ENCODE measurements at regions not wholly inside any gene's neighbourhood (a gene's known extent, or its start where the extent isn't known, plus 50 kb on each side); places are given as distances from the start of the nearest gene placed in this dataset.

GRCh38 chr1:164180824-164181223 is 378.2 kb upstream of the PBX1 start:
- TF ChIP-seq GATA2 (IDR thresholded peaks at IDR 0.05; ENCODE audit: low read depth, low read length) (no peak), GATA3 (IDR thresholded peaks at IDR 0.05; ENCODE audit: low read depth, low read length) (no peak)

GRCh38 chr1:164183854-164184635 is 374.9 kb upstream of the PBX1 start:
- TF ChIP-seq GATA3 (IDR thresholded peaks at IDR 0.05; ENCODE audit: low read depth, low read length) (no peak), GATA2 (IDR thresholded peaks at IDR 0.05; ENCODE audit: low read depth, low read length) (no peak)

- TF ChIP-seq GATA3 (IDR thresholded peaks at IDR 0.05; ENCODE audit: low read depth, low read length) (no peak), GATA2 (IDR thresholded peaks at IDR 0.05; ENCODE audit: low read depth, low read length) (no peak)
These were observed 372.1 kb upstream of the PBX1 start for GRCh38 chr1:164186881-164187280.

- TF ChIP-seq GATA3 (IDR thresholded peaks at IDR 0.05; ENCODE audit: low read depth, low read length), result no peak
- no peak for TF ChIP-seq GATA2 (IDR thresholded peaks at IDR 0.05; ENCODE audit: low read depth, low read length)
These were observed 370.5 kb upstream of the PBX1 start for GRCh38 chr1:164188497-164188896.

GRCh38 chr1:164191191-164191590 is 367.8 kb upstream of the PBX1 start:
- TF ChIP-seq GATA2 (IDR thresholded peaks at IDR 0.05; ENCODE audit: low read depth, low read length), result no peak
- TF ChIP-seq GATA3 (IDR thresholded peaks at IDR 0.05; ENCODE audit: low read depth, low read length), result no peak

GRCh38 chr1:164210211-164210739 is 348.7 kb upstream of the PBX1 start:
- no peak for TF ChIP-seq GATA2 (IDR thresholded peaks at IDR 0.05; ENCODE audit: low read depth, low read length)
- no peak for TF ChIP-seq GATA3 (IDR thresholded peaks at IDR 0.05; ENCODE audit: low read depth, low read length)

- no peak for TF ChIP-seq GATA3 (IDR thresholded peaks at IDR 0.05; ENCODE audit: low read depth, low read length)
- no peak for TF ChIP-seq GATA2 (IDR thresholded peaks at IDR 0.05; ENCODE audit: low read depth, low read length)
These were observed 335.6 kb upstream of the PBX1 start for GRCh38 chr1:164223378-164223777.

GRCh38 chr1:164225011-164225410 is 334.0 kb upstream of the PBX1 start:
- no peak for TF ChIP-seq GATA3 (IDR thresholded peaks at IDR 0.05; ENCODE audit: low read depth, low read length)
- TF ChIP-seq GATA2 (IDR thresholded peaks at IDR 0.05; ENCODE audit: low read depth, low read length), result no peak

GRCh38 chr1:164226977-164227376 is 332.0 kb upstream of the PBX1 start:
- TF ChIP-seq GATA2 (IDR thresholded peaks at IDR 0.05; ENCODE audit: low read depth, low read length), result no peak
- TF ChIP-seq GATA3 (IDR thresholded peaks at IDR 0.05; ENCODE audit: low read depth, low read length), result no peak

GRCh38 chr1:164228928-164229327 is 330.1 kb upstream of the PBX1 start:
- TF ChIP-seq GATA2 (IDR thresholded peaks at IDR 0.05; ENCODE audit: low read depth, low read length) (no peak), GATA3 (IDR thresholded peaks at IDR 0.05; ENCODE audit: low read depth, low read length) (no peak)

GRCh38 chr1:164233149-164233548 is 325.8 kb upstream of the PBX1 start:
- TF ChIP-seq GATA2 (IDR thresholded peaks at IDR 0.05; ENCODE audit: low read depth, low read length) (no peak), GATA3 (IDR thresholded peaks at IDR 0.05; ENCODE audit: low read depth, low read length) (no peak)

GRCh38 chr1:164240081-164240480 is 318.9 kb upstream of the PBX1 start:
- TF ChIP-seq GATA3 (IDR thresholded peaks at IDR 0.05; ENCODE audit: low read depth, low read length) (no peak), GATA2 (IDR thresholded peaks at IDR 0.05; ENCODE audit: low read depth, low read length) (no peak)

- TF ChIP-seq GATA3 (IDR thresholded peaks at IDR 0.05; ENCODE audit: low read depth, low read length), result no peak
- TF ChIP-seq GATA2 (IDR thresholded peaks at IDR 0.05; ENCODE audit: low read depth, low read length), result no peak
These were observed 308.6 kb upstream of the PBX1 start for GRCh38 chr1:164250365-164250764.

GRCh38 chr1:164256456-164256855 is 302.5 kb upstream of the PBX1 start:
- TF ChIP-seq GATA3 (IDR thresholded peaks at IDR 0.05; ENCODE audit: low read depth, low read length), result no peak
- no peak for TF ChIP-seq GATA2 (IDR thresholded peaks at IDR 0.05; ENCODE audit: low read depth, low read length)

GRCh38 chr1:164261691-164262240 is 297.2 kb upstream of the PBX1 start:
- TF ChIP-seq GATA3 (IDR thresholded peaks at IDR 0.05; ENCODE audit: low read depth, low read length) (no peak), GATA2 (IDR thresholded peaks at IDR 0.05; ENCODE audit: low read depth, low read length) (no peak)
